GM18868 (cell line): ENCODE measurements at regions not wholly inside any gene's neighbourhood (a gene's known extent, or its start where the extent isn't known, plus 50 kb on each side); places are given as distances from the start of the nearest gene placed in this dataset.
A peak's percentile ranks its signal among the peaks of the same experiment; 100 is the strongest.

Experiments
- ATAC-seq: cut with Tn5 transposase; IDR thresholded peaks from one replicate; pipeline ENCODE4 v1.9.1; 2021; ENCODE audit warnings: mild to moderate bottlenecking, moderate library complexity; ENCODE audit not compliant: unreplicated experiment

GRCh38 chr11:17157761-17158160, 50.0 kb downstream of the PIK3C2A start:
- ATAC-seq: no peak

- no peak for ATAC-seq
These were observed 51.5 kb downstream of the PIK3C2A start for GRCh38 chr11:17156283-17156682.

DNA sequence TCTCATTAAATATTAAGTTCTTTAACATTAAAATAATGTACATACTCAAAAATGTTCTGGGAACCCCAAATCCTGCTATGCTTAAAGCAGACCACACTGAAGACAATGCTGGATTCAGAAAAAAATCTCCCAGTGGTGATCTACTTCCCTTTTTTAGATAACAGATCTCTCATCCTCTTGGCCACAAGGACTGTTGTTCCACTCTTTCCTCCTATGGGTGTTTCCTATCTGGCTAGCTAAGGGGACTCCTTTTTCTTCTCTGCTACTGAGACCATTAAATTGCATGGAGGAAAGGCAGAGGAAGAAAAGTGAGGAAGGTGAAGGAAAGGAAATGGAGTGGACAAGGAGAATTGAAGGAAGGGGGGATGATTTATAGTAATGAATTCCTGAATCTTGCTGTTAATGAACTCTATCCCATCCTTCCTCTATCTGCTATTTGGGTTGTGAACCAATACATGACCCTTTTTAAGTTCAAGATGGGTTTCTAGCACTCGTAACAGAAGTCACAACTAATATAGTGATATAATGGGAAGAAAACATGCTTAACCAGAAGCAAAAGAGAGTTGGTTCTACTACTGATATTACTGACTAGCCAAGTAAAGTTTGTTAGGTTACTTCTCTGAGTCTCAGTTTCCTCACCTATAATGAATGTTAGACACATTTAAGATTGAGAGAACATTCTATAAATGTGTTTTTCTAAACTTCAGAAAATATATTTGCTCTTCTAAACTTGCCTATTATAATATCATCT, 53.2 kb downstream of the PIK3C2A start:
- peak; percentile 61 for ATAC-seq

DNA sequence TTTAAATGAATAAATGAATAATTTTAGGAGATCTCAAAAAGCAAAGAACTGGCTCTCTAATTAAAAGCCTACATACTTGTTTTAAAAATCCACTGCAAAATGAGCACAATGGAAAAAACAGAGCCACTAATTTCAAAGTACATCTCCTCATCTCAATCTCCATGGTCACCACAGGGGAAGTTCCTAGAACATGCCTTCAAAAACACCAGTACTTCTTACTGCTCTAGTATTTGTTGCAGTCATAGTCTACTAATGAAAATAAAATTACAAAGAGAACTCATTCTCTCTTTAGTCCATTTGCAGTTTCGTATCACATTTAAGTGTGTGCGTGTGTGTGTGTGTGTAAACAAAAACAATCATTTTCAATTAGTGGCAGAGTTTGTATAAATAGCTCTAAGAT, 54.0 kb downstream of the PIK3C2A start:
- ATAC-seq: peak; percentile 58

GRCh38 chr11:17152306-17152705, 55.5 kb downstream of the PIK3C2A start:
- ATAC-seq: no peak

DNA sequence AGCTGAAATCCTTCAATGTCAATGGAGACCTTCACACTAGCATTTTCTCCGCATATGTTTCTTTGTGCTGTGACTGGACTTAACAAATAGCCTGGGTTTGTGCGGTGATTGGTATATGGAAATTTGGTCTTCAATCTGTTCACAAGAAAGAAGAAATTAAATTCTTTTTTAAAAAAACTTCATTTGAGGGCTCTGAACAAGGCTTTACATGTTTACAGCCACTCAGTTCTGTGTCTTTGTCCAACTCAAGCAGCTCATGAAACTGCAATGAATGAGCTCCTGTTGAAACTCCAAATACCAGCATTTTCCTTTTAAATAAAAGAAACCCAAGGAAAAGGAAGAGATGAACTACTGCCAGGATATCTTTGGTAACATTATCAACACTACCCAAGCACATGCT, 57.3 kb downstream of the PIK3C2A start:
- no peak for ATAC-seq

GRCh38 chr11:17148536-17148935, 59.2 kb downstream of the PIK3C2A start:
- no peak for ATAC-seq

DNA sequence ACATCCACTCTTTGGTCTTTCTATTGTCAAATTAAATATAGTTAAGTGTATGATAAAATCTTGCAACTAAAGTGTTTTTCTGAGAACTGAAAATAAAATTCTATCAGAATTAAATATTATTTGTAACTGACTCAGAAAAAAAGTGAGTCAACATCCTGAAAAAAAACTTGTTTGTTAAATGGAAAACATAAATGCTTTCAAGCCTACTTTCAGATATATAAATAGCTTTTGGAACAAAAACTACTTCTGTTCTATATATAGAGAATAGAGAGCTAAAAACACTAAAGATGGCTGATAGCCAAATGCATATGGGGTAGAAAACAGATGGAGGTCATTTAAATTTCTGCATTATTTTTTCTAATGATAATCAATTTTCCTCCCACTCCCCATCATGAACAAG, 61.8 kb downstream of the PIK3C2A start:
- ATAC-seq: no peak

DNA sequence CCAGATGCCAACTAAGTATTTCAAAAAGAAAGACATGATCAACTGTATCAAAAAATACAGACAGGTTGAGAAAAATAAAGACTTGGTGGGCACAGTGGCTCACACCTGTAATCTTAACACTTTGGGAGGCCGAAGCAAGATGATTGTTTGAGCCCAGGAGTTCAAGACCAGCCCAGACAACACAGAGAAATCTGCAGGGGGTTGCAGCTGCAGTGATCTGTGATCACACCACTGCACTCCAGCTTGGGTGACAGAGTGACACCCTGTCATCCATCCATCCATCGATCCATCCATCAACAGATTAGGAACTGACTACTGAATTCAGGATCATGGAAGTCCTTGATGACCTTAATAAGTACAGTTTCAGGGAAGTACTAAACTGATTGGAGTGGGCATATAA, 65.0 kb upstream of the RPS13 start:
- ATAC-seq: no peak

GRCh38 chr11:17141156-17141555, 63.7 kb upstream of the RPS13 start:
- no peak for ATAC-seq

- ATAC-seq: no peak
These were observed 61.1 kb upstream of the RPS13 start for GRCh38 chr11:17138562-17138961.

- ATAC-seq: no peak
These were observed 58.6 kb upstream of the RPS13 start for GRCh38 chr11:17135916-17136683.

- ATAC-seq: no peak
These were observed 55.2 kb upstream of the RPS13 start for GRCh38 chr11:17132654-17133053.

DNA sequence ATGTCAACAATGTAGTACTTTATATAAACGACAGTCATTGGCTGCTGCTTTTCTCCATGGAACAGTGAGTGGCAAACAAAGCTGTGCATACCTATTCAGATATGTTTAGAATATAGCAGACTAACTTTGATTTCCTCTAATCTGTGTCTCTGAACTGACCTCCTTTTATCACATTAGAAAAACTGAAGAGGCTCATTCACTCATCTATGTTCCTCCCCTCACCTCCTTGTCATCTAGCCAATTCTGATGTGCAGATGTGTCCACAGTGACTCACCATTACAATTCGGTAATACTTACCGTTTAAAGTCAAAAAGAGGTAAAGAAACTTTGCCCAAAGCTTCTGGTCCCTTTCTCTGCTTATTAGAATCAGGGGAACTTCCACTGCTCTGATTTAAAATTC, 51.5 kb upstream of the RPS13 start:
- no peak for ATAC-seq
